Hematopoietic multipotent progenitor cell treated with erythropoietin and hydrocortisone succinate and interleukin-3 and kit ligand, for 4 days (in vitro differentiated cells): ENCODE measurements at regions not wholly inside any gene's neighbourhood (a gene's known extent, or its start where the extent isn't known, plus 50 kb on each side); places are given as distances from the start of the nearest gene placed in this dataset.
A peak's percentile ranks its signal among the peaks of the same experiment; 100 is the strongest.
"Not testable (repeated sequence)": the region's sequence is repeated elsewhere in the genome, so short reads cannot be mapped to it uniquely, and the experiment has no call there.

Experiments used
- DNase-seq: peaks from one replicate; pipeline ENCODE4 v3.0.0-alpha.2; 2015

DNA sequence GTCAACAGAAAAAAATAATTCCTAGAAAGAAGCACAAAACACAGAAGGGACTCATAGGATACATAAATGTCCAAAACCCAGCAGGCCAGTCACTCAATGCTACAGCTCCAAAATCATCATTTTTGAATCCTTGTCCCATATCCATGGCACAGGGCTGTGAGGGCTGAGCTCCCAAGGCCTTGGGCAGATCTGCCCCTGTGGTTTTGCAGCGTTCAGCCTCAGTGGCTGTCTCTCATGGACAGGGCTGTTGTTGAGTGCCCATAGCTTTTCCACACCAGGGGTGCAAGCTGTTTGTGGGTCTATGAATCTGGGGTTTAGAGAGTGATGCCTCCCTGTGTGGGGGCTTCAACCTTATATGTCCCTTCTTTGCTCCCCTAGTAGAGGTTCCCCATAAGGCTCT lies 243.2 kb downstream of the CWH43 start:
- DNase-seq, result not testable (repeated sequence)

DNA sequence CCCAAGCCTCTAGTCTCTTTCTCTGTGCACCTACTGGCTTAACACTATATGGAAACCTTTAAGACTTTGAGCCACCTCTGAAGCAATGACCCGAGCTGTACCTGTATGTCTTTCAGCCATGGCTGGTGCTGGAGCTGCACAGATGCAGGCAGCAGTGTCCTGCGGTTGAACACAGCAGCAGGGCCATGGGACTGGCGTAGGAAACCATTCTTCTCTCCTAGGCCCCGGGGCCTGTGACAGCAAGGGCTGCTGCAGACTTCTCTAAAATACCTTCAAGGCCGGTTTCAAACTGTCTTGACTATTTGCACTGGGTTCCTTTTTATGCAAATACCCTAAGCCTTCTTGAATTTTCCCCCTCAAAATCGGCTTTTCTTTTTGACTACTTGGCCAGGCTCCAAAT lies 243.6 kb downstream of the CWH43 start:
- DNase-seq, result not testable (repeated sequence)

DNA sequence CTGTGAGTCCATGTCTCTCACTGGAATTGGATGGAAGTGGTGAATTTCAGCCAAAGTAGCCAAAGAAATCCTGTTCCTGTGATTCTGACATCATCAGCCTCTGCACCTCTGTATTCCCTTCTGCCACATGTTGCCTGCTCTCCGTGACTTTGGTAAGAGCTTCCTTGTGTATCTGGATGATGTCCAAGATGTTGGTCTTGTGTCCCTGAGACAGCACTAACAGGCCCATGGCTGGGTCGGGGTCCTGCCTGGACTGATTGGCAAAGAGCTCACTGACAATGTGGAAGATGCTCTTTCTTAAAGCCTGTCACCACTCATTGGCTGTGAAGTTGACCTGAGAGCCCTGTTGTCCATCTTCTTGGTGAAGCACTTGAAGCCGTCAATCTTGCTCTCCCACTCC lies 247.3 kb downstream of the CWH43 start:
- not testable (repeated sequence) for DNase-seq

DNA sequence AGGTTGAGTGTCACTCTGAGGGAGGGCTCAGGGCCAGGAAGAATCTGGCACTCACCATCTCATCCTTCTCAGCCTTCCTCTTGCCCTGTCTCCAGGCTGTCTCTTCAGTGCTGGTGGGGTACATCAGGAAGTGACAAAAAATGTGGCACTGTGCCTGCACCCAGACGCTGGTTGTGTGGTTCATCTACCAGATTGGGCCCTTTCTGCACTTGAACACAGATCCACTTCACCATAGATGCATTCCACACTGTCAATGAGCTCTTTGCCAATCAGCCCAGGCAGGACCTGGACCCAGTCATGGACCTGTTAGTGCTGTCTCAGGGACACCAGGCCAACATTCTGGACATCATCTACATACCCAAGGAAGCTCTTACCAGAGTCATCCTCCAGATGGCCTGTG lies 247.7 kb downstream of the CWH43 start:
- not testable (repeated sequence) for DNase-seq

DNA sequence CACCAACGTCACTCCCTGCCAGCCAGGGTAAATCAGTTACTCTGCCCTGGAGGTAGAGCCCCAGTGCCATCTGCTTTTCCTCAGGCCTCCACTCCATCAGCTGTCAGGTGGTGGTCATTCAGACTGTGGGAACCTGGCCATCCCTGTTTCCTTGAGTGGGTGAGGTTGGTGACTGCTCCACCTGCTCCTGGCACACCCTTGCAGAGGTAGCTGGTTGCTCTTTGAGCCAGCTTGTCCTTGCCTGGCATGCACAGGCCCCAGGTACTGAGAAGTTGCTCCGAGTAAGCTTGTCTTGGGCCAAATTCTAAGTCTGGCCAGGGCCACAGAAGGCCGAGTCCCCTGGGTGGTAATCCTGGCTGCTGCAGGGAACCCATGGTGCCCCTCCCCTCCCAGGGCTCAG lies 248.3 kb downstream of the CWH43 start:
- not testable (repeated sequence) for DNase-seq

DNA sequence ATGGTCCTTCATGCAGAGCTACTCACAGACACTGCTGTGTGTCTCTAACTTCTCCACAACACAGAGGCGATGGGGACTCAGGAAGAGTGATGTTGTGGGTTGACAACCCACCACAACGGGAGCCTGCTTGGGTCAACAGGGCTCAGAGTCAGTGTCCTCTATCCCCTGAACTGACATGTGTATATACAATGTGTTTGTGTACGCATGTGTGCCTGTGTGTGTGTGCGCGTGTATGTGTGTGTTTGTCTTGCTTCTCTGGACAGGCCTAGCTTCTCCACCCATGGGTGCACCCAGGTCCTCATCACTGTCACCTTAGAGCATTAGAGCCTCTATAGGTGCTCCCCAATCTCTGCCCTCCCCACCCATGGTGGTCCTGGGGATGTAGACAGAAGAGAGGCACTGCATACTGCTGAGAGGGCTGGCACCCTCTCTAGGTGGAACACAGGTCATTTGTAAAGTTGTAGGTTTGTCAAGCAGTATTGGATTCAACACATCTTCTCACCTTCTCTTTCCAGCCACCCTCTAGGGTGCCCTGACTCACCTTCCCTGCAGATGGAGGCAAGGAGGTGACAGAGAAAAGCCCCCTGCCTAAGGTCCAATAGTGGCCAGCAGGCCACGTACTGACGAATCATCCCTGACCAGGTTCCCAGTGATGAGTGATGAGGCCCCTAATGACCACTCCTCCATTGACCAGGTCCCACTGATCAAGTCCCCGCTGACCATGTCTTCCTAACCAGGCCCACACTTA lies 249.5 kb downstream of the CWH43 start:
- DNase-seq, result not testable (repeated sequence)

DNA sequence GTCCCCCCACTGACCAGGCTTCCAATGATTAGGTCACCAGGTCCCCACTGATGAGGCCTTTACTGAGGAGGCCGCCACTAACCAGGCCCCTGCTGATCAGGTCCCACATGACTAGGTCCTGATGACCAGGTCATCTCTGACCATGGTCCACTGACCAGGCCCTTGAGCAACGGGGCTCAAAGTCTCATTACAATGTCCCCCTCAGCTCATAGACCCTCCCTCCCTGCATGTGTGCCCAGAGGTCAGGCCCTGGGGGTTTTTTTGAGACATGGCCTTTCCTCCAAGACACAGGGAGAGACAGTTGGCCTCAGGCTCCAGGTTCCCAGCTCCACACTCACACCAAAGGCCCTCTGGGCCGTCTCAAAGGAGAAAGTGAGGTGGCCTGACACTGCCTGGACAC lies 250.4 kb downstream of the CWH43 start:
- DNase-seq, result not testable (repeated sequence)

DNA sequence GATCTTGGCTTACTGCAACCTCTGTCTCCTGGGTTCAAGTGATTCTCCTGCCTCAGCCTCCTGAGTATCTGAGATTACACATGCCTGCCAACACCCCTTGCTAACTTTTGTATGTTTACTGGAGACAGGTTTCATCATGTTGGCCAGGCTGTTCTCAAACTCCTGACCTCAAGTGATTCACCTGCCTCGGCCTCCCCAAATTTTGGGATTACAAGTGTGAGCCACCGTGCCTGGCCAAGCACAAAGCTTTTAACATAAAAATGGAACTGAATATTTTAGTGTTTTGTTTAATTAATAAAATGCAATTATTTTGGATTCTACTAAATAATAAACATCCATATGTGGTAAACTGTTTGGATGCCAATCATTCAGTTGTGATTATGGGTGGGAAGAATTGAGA lies 255.2 kb downstream of the CWH43 start:
- DNase-seq, result not testable (repeated sequence)

DNA sequence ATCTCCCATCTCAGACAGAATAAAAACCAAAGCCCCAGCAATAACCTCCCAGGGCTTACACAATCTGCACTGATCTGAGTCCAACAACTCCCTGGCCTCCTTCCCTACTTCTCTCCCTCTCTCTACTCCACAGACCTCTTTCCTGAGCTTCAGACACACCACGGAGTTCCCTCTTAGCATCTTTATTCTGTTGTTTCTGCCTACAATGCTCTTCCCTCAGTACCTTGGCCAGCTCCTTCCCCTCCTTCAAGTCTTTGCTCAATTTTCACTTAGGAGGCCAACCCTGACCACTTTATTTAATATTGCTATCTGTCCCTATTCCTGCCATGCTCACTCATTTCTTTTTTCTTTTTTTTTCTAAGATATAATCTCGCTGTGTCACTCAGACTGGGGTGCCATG lies 276.7 kb downstream of the CWH43 start:
- not testable (repeated sequence) for DNase-seq

DNA sequence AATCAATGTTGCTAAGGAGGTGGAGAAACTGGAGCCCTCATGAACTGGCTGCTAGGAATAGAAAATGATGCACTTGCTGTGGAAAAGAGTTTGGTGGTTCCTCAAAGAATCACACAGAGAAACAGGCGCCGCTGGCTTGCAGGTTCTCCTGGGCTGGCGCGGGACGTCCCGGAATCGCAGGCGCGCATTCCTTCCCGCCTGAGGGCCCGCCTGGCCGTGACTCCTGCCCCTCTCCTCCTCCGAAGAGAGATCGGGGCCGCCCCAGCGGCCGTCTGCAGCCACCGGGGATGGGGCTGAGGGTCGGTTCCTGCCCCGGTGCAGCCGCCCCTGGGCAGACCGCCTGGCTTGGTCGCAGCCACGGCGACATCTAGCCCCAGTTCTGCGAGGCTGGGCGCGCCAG lies 284.4 kb downstream of the CWH43 start:
- not testable (repeated sequence) for DNase-seq

DNA sequence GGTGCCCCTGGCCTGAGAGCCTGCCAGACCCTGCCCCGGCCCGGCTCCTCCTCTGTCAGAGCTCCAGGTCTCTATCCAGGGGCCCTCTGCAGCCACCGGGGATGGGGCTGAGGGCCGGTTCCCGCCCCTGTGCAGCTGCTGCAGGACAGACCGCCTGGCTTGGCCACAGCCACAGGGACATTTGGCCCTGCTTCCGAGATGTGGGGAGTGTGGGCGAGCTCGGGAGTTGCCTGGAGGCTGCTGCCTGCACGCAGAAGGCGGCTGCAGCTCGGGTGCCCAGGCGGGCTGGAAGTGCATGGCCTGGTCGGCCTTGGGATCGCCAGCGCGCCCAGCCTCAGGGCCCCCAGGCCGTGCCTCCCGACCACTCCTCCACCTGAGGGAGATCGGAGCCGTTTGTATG lies 284.8 kb downstream of the CWH43 start:
- not testable (repeated sequence) for DNase-seq

DNA sequence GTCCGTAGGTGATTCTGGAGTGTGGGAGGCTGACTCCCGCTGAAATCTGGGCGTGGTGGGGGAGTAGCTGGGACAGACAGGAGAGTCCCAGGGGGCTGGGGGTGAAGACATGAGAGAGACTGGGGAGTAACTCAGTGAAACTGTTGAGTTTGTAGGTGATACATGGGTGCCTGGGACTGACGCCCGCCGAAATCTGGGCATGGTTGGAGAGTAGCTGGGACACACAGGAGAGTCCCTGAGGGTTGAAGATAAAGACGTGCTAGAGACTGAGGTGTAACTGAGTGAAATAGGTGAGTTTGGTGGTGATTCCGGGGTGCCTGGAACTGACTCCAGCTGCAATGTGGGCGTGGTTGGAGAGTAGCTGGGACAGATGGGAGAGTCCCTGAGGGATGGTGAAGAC lies 299.8 kb downstream of the CWH43 start:
- not testable (repeated sequence) for DNase-seq

DNA sequence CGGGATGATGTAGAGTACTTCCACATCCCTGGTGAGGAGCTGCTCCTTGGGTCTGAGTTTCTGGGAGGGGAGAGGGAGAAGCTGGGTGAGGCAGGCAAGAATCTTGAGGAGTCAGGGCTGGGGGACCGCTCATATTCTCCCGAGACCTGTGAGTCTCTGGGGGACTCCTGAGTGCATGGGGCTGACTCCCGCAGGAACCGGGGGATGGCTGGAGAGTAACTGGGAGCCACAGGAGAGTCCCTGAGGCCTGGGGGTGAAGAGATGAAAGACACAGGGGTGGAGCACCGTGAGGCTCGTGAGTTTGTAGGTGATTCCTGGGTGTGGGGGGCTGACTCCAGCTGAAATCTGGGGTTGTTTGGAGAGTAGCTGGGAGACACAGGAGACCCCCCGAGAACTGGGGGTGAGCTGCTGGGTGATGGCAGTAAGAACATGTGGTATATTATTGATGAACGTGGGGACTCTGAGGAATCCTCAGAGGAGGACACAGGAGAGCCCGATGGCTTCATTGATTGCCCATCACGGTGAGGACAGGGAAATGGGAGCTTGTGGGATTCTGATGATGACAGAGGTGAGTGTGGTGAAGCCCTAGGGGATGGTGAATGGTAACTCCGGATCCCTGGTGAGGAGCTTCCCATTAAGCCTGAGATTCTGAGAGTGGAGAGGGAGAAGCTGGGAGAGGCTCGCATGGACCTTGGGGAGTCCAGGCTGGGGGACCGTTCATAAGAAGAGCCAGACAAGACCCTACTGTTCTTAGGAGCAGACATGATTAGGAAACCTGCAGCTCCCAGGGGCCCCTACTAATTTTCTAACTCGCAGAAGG lies 301.1 kb downstream of the CWH43 start:
- not testable (repeated sequence) for DNase-seq

DNA sequence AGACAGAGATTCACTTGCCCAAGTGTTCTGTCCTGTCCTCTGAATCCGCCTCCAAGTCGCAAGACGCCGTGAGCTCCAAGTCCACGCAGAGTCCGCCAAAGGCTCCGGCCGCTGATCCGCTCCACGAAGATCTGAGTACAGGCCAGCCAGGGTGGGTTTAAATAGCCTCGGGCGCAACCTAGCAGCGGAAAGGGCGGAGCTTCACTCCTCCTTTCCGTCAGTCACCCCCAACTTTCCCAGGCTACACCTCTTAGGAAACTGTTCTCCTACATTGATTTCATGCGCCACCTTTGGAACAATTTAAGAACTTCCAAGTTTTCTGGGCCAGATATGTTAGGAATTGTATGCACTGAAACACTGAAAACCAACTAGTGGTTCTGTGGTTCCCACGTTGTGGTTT lies 301.8 kb downstream of the CWH43 start:
- peak; percentile 5 for DNase-seq

DNA sequence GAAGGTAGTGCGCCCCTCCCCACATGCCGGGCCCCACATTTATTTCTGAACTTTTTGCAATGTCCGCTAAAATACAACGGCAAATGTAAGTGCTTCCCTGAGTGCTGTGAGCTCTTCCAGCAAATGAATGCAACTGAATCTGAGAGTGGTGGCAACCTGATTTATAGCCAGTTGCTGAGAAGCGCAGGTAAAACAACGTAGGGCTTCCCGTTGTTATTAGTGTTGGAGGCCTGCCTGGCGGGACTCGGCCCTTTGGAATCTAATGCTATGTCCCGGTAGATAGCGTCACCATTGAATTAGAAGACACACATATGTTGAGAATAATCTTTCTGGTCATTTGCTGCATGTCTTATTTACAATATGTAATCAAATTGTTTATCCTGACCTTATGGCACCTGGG lies 302.7 kb downstream of the CWH43 start:
- peak; percentile 5 for DNase-seq

DNA sequence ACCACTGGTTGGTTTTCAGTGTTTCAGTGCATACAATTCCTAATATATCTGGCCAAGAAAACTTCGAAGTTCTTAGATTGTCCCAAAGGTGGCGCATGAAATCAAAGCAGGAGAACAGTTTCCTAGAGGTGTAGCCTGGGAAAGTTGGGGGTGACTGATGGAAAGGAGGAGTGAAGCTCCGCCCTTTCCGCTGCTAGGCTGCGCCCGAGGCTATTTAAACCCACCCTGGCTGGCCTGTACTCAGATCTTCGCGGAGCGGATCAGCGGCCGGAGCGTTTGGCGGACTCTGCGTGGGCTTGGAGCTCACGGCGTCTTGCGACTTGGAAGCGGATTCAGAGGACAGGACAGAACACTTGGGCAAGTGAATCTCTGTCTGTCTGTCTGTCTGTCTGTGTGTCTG lies 328.7 kb downstream of the CWH43 start:
- DNase-seq, result not testable (repeated sequence)

DNA sequence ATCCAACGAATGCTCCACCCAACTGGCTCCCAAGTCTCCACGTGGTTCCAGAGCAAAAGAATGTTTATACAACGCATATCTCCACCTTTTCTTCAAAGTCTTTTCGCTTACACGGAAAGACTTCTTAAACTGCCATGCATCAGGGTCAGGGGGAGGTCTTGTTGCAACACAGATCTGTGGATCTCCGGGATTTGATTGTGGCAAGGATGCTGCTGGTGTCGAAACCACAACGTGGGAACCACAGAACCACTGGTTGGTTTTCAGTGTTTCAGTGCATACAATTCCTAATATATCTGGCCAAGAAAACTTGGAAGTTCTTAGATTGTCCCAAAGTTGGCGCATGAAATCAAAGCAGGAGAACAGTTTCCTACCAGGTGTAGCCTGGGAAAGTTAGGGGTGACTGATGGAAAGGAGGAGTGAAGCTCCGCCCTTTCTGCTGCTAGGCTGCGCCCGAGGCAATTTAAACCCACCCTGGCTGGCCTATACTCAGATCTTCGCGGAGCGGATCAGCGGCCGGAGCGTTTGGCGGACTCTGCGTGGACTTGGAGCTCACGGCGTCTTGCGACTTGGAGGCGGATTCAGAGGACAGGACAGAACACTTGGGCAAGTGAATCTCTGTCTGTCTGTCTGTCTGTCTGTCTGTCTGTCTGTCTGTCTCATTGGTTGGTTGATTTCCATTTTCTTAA lies 334.8 kb downstream of the CWH43 start:
- not testable (repeated sequence) for DNase-seq

DNA sequence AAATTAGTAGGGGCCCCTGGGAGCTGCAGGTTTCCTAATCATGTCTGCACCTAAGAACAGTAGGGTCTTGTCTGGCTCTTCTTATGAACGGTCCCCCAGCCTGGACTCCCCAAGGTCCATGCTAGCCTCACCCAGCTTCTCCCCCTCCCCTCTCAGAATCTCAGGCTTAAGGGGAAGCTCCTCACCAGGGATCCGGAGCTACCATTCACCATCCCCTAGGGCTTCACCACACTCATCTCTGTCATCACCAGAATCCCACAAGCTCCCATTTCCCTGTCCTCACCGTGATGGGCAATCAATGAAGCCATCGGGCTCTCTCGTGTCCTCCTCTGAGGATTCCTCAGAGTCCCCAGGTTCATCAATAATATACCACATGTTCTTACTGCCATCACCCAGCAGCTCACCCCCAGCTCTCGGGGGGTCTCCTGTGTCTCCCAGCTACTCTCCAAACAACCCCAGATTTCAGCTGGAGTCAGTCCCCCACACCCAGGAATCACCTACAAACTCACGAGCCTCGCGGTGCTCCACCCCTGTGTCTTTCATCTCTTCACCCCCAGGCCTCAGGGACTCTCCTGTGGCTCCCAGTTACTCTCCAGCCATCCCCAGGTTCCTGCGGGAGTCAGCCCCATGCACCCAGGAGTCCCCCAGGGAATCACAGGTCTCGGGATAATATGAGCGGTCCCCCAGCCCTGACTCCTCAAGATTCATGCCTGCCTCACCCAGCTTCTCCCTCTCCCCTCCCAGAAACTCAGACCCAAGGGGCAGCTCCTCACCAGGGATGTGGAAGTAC lies 335.6 kb downstream of the CWH43 start:
- DNase-seq, result not testable (repeated sequence)

DNA sequence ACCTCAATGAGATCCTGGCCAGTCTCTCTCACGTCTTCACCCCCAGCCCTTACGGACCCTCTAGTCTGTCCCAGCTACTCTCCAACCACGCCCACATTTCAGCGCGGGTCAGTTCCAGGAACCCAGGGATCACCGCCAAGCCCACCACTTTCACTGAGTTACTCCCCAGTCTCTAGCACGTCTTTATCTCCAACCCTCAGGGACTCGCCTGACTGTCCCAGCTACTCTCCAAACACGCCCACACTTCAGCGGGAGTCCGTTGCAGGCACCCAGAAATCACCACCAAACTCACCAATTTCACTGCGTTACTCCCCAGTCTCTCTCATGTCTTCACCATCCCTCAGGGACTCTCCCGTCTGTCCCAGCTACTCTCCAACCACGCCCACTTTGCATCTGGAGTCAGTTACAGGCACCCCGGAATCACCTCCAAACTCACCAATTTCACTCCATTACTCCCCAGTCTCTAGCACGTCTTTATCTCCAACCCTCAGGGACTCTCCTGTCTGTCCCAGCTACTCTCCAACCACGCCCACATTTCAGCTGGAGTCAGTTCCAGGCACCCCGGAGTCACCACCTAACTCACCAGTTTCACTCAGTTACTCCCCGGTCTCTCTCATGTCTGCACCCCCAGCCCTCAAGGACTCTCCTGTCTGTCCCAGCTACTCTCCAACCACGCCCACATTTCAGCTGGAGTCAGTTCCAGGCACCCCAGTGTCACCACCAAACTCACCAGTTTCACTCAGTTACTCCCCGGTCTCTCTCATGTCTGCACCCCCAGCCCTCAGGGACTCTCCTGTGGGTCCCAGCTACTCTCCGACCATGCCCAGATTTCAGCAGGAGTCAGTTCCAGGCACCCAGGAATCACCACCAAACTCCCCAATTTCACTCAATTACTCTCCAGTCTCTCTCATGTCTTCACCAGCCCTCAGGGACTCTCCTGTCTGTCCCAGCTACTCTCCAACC lies 336.8 kb downstream of the CWH43 start:
- not testable (repeated sequence) for DNase-seq

DNA sequence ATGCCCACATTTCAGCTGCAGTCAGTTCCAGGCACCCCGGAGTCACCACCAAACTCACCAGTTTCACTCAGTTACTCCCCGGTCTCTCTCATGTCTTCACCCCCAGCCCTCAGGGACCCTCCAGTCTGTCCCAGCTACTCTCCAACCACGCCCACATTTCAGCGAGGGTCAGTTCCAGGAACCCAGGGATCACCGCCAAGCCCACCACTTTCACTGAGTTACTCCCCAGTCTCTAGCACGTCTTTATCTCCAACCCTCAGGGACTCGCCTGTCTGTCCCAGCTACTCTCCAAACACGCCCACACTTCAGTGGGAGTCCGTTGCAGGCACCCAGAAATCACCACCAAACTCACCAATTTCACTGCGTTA lies 337.5 kb downstream of the CWH43 start:
- not testable (repeated sequence) for DNase-seq
